HG02870 (cell line): ENCODE measurements at regions not wholly inside any gene's neighbourhood (a gene's known extent, or its start where the extent isn't known, plus 50 kb on each side); places are given as distances from the start of the nearest gene placed in this dataset.
"Not testable (repeated sequence)": the region's sequence is repeated elsewhere in the genome, so short reads cannot be mapped to it uniquely, and the experiment has no call there.

Experiments
- ATAC-seq: cut with Tn5 transposase; IDR thresholded peaks from one replicate; pipeline ENCODE4 v1.9.1; 2021; ENCODE audit warnings: mild to moderate bottlenecking, moderate library complexity; ENCODE audit not compliant: unreplicated experiment

DNA sequence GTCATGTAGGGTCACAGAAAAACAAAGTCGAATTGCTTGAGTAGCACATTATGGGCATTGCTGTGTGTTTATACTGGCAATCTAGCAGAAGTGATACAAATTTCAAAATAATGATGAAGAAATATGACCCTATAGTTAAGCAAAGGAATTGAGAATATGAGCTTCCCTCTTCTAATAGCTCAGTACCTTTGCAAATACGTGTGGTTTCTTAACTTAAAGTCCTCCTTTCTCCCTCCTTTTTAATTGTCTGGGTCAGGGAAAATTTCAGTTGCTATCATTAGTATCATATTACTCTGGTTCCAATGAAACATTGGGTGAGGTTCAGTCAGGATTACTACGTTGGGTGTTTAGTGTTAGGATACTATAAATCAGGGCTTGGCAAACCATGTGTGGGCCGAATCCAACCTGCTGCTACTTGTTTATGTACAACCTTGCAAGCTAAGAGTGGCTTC lies 166.8 kb upstream of the CARMIL1 start:
- ATAC-seq: no peak

DNA sequence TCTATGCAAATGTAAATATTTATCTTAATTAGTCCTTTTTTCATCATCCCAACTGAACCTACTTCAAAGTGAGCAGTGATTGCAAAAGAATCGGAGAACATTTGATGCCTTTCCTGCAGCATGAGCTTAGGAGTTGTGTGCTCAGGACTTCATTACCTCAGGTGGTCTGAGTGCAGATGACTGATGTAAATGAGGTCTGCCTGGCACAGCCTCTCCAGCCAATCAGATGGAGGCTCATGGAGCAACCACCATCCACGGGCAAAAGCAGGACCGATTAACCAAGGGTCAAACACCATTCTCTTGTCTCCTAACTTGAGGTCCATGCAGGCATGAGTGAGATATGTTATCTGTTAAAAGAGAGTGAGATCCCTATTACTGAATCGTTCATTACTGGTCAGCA lies 165.7 kb upstream of the CARMIL1 start:
- no peak for ATAC-seq

DNA sequence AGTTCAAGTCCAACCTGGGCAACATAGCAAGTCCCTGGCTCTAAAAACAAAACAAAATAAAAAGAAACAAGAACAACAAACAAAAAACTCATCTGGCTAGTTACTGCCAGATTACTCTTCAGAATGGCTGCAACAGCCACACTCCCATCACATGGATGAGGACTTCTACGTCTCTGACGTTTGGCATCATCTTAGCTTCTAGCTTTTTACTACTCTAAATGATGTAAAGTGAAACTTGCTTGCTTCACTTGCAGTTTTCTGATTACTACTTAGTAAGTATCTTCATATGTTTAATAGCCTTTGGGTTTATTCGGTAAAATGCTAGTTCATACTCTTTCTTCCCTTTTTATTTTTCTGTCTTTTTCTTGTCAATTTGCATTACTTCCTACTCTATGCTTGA lies 161.1 kb upstream of the CARMIL1 start:
- ATAC-seq: no peak

DNA sequence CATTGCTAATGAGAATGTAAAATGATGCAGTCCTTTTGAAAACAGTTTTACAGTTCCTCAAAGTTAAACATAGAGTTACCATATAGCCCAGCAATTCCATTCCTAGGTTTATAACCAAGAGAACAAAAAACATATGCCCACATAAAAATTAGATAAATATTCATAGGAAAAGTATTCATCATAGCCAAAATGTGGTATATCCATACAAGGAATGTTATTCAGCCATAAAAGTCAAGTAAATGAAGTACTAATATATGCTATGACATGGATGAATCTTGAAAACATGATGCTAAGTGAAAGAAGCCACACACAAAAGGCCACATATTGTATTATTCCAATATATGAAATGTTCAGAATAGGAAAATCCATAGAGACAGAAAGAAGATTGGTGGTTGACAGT lies 158.0 kb upstream of the CARMIL1 start:
- no peak for ATAC-seq

DNA sequence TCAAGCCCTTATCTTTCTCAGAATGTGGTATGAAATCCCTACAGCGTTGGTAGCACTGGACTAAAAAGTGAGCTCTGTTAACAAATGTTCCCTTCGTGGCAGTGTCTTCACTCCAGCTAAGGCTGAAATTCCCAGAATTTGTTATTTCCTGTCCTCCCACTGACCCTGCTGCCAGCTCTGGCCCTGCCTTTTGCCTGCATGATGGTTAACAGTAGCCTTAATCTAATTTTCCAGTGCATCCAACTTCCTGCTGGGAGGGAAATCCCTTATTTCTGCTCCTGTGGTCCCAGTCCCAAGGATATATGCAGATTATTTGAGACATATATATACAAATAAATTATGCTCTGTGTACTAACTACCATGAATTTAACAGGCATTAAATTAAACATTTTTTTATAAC lies 157.2 kb upstream of the CARMIL1 start:
- ATAC-seq: no peak

DNA sequence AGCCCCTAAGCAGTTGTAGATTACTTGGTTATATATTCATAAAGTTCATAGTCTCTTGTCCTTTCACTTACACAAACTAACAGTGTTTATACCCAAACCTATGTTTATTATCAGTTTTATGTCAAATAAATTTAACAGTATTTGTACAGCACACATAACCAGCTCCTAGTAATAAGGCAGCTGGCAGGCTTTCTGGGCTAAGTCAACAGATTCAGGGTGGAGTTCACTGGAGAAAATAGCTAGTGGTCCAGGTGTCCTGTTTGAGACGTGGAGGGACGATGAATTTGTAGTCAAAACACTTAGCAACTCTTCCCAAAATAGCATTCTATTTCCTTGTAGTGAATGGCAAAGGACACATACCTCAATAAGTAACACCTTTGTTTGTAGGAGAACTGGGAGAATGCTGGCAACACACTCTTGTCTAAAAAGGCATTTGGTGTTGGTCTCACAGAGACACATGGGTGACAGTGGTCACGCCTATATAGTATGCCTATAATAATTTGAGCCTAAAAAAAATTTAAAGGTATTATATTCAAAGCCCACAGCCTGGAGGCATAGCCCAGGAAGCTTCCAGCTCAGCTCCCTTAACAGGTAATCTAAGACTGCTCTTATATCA lies 156.4 kb upstream of the CARMIL1 start:
- ATAC-seq: no peak

DNA sequence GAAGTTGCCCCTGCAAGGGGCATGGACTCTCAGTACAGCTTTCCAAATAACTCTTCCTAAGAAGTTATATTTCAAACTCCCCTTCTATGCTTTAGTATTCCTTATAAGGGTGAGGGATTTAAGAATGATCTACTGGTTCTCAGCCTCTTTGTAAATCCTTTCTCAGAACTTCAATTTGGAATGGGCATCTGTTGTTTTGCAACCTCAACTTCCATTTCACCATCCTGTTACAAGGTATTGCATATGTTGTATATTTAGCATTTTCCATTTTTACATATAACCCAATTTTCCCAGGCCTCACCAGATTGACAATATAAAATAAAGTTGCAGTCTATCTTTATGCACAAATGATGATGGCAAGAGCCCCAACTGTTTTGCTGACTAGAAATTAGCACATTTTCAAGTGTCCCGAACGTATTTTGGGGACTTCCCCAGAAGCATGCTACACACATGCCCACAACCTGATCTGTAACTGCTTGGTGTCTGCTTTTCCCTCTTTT lies 154.9 kb upstream of the CARMIL1 start:
- ATAC-seq: no peak

DNA sequence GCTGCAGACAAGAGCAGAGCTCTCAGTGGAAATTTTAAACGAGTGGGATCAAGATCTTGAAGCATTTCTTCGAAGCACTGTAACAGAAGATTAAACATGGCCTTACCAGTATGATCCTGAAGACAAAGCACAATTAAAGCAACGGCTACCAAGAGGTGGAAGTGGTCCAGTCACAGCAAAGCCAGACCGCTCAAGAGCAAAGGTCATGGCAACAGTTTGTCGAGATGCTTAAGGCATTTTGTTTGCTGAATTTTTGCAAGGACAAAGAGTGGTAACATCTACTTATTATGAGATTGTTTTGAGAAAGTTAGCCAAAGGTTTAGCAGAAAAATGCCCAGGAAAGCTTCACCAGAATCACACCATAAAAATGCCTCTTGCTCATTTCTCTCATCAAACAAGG lies 153.4 kb upstream of the CARMIL1 start:
- no peak for ATAC-seq

DNA sequence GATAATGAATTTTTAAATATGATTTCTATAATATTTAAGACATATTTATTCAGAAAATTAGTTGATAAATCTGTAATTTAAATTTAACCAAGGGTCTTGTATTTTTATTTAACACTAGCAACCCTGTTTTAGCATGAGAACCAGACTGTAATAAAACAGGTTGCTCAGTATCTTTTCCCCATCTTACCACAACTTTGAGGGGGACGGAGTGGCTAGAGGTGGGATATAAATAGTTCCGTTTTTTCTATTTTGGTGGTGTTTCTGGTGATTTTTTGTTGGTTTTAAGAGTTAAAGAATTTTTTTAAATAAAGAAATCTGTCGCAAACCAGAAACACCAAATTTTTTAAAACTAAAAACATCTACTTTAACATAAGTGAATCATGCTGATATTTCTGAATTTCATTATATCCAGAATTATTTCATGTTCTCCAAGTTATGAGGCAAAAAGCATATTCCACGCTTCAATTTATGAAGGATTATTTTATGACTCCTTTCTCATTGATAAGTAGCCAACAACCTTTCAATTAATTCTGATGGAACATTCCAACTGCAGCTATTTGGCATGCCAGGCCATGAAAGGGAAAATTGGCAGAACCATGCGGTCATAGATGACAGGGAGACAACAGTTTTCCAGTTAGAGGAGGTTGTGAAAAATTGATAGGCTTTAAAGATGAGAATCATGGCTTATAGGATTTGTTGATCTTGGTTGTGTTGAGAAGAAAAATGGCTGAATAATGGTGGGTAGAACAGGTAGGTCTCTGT lies 151.9 kb upstream of the CARMIL1 start:
- no peak for ATAC-seq

DNA sequence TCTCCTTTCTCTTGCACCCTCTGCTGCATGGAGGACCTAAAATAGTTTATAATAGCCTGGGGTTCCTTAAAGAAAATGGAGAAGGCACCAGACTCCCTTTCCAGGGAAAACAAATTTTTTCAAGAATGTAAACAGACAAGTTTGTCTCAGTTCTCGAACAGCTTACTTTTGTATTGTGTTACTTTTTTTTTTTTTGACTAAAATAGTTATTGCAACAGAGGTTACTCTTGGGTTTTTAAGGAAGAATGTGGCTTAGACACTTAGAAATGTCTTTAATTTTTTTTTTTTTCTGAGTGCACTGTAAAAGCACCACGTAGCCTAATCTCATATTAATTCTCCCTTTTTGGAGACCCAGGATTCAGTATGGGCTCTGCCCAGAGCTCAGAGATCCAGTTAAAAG lies 148.7 kb upstream of the CARMIL1 start:
- no peak for ATAC-seq

DNA sequence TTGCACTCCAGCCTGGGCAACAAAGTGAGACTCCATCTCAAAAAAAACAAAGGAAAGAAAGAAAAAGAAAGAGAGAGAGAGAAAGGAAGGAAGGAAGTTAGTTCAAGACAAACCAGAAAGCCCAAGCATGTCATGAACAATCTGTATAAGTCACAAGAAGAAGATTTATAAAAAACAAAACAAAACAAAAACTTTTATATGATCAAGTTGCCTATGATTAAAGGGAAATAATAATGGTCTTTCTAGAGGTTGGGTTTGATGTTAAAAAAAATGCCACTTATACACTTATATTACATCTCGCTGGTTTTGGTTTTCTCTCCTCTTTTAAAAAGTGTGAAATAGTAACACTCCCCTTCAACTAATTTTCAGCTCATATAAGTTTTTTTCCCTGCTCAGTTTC lies 146.2 kb upstream of the CARMIL1 start:
- ATAC-seq: no peak

DNA sequence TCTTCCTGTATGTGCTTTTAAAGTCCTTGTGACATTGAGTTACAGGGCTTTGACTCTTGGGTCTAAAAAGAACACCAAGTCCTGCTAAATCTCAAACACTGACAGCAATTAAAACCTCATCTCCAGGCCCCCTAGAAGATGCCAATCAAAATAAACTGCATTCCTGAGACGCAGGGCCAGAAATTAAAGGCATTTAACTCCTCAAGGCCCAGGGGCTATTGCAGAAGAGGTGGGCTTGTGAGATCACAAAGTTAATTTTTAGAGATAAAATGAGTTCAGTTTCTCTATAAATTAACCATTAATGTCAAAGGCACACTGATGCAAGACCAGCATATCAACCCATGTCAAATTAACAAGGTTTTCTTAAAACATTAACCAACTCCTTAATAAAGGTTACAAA lies 145.6 kb upstream of the CARMIL1 start:
- no peak for ATAC-seq

DNA sequence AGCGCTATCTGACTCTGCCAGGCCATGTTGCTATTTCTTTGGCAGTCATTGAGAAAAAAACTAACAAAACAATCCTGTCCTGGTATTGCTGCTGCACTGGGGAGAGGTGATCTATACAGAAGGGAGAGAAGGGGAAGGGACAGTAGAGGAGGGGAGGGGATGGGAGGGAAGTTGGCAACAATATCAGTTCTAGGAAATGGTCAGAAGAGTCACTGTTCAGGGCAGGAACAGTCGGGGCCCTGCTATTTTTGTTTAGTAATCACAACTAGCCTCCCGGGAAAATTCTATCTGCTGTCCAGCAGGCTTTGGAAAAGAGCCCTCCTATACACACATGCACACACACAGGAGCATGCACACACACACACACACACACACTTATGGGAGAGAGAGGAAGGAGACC lies 142.3 kb upstream of the CARMIL1 start:
- no peak for ATAC-seq

DNA sequence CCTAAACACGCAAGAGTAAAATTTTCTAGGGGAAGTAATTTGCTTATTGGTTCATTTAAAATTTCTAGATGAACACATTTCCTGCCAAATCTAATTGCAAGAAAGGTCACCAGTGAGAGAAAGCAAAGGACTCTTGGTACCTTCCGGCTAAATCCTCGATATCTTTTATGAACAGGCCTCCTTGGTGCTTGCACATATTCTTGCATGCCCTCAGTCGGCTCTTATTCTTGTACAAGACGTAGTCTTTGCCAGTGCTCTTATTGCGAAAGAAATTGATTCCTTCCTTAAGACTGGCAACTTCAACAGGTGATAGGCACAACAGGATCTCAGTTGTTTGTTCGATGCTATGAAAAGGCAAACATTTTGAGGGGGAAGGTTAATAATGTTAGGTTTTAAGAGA lies 141.7 kb upstream of the CARMIL1 start:
- ATAC-seq: no peak

DNA sequence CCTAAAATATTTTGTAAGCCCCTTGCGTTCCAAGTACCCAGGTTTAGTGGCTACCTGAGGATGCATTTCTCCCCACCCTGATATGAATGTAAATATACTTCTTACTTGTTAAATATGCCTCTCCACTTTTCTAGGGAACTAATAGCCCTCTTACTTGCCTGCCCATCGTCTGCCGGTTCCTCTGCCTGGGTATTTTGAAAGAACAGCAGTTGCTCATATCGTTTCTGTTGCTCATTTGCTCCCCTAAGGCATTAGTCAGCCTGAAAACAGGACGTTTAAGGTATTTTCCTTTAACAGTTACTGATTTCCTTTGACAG lies 141.3 kb upstream of the CARMIL1 start:
- ATAC-seq: no peak

DNA sequence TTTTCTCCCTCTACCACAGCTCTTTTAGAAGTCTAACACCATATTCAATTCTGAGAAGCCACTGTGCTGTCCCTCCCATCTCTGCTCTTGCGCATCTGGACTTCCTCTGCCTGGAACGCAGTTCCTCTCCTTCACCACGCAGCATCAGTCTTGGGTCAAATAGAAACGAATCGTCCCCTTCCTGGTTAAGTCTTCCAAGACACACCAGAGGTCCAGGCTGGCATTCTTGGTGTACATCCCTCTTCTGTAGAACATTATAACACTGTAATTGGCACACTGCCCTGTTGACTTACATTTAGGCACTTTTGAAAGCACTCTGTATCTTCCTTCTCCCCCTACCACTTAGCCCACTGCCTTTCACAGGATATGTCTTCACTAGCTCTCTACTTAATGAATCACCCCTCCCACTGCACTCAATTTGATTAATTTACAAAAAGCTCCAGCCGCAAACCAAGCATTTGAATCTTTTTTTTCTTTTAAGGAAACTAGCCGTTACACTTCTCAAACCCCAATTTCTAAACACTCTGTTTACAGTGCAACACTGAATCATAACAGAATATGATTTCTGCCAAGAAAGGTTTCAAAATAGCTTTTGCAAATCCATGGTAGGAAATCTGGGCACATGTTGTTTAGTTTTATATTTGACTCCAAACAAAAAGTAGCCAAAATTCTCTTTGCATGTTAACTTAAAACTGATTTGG lies 140.8 kb upstream of the CARMIL1 start:
- ATAC-seq: peak; percentile 92

DNA sequence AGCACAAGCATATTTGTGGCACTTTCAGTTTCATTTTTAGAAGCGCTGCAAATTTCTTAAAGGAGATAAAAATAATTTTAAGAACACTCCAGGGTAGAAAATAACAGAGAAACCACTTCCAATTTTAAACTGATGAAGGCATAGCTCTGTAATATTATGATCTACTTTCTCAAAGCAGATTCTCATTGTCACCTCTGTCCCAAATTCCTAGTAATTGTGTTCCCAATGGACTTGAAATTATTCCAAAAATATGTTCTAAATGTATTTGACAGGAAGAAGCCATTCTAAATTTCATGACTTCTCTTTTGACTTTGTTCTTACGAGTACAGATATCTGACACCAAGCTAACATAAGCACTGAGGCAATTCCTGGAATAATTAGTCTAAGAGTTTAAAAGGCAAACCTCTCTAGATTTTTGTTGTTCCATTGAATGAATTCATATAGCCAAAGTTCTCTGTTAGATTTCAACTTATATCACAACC lies 140.2 kb upstream of the CARMIL1 start:
- ATAC-seq: peak; percentile 5

DNA sequence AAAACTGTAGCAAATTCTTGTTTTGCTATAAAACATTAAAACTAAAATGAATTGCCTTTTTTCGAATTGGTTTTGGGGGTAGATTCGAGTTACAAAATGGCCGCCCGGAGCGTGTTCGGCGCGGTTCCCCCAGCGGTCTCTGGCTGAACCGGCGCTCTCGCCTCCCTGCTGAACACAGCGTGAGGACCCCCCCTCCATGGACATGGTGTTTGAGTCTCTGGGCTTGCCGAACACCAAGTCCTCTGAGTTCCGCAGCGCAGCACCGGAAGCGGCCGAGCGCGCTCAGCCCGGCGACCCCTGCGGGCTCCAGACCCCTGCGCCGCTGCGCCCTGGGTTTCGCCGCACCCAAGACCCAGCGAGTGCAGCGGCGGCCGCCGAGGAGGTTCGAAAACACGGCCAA lies 139.6 kb upstream of the CARMIL1 start:
- ATAC-seq: not testable (repeated sequence)

DNA sequence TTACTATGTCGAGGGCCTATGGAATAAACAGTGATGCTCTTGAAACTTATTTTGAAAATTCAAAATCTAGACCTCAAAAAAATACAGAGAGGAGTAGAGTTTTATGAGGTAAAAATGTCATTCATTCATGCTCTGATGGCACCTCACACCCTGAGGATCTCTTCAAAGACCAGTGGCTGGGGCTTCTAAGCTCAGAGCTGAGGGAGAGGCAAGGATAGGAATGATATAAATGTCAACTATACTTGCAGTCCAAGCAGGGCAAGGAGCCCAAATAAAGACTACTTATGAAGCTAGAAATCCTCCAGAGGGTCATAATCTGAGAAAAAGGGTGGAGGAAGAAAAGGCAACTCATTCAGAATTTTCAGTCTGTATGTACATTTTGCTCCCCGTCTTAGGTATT lies 136.7 kb upstream of the CARMIL1 start:
- ATAC-seq: no peak

DNA sequence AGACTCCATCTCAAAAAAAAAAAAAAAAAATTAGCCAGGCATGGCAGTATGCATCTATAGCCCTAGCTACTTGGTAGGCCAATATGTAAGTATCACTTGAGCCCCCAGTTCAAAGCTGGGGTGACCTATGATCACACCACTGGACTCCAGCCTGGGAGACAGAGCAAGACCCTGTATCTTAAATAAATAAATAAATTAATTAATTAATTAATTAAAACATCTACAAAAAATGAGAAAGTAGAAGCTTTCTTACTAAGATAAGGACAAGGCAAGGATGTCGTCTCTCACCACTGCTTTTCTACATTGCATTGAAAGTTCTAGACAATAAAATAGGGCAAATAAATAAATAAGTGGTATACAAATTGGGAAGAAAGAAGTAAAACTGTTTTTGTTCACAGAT lies 134.3 kb upstream of the CARMIL1 start:
- ATAC-seq: no peak

DNA sequence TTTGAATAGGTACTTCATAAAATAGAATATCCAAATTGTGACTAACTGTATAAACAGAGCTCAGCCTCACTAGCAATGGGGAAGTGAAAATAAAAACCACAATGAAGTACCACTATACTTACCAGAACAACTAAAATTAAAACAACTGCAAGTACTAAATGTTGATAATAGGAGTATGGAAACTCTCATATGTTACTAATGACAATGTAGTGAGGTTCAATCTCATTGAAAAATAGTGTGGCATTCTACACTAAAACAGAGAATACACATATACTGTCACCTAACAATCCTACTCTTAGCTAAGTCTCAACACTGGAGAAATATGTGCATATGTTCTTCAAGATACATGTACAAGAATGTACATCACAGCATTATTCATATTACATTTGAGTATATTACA lies 132.0 kb upstream of the CARMIL1 start:
- peak; percentile 98 for ATAC-seq

DNA sequence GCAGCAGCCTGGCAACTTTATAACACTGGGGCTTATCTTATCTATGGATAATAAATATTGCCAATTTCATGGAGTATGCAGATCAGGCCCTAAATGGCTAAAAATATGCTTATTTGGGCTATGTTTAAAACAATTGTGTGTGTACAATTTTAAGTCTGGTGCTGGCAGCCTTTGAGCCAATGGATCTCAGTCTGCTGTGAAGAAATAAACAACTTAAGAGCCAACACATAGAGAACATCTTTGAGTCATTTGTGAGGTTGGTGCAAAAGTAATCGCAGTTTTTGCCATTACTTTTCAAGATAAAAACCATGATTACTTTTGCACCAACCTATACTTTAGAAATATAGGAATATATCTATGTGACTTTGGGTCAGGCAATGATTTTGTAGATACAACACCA lies 129.1 kb upstream of the CARMIL1 start:
- ATAC-seq: no peak
